GM12865 (cell line): ENCODE measurements at regions not wholly inside any gene's neighbourhood (a gene's known extent, or its start where the extent isn't known, plus 50 kb on each side); places are given as distances from the start of the nearest gene placed in this dataset.

Experiments
- DNase-seq: peaks from one replicate; pipeline ENCODE4 v3.0.0; 2010; ENCODE audit warnings: low read depth
- H3K4me3 ChIP-seq: 2 replicates; pipeline ENCODE4 v1.5.1; 2011; ENCODE audit warnings: mild to moderate bottlenecking, low read depth, low read length, control low read depth
- CTCF ChIP-seq: IDR thresholded peaks from 2 replicates; pipeline ENCODE4 v1.5.1; 2011; ENCODE audit warnings: low read length, control low read depth, low read depth, inconsistent platforms; ENCODE audit not compliant: insufficient read depth; ENCODE audit errors: missing control alignments

GRCh38 chr12:126903027-126903876 lies 1363.7 kb upstream of the TMEM132C start:
- H3K4me3 ChIP-seq, result no peak overlapping the region
- TF ChIP-seq CTCF, result no peak
- no peak for DNase-seq

GRCh38 chr12:126905752-126906151 lies 1361.2 kb upstream of the TMEM132C start:
- DNase-seq, result no peak
- H3K4me3 ChIP-seq, result no peak overlapping the region
- TF ChIP-seq CTCF, result no peak

GRCh38 chr12:126907900-126908764 lies 1358.8 kb upstream of the TMEM132C start:
- DNase-seq, result no peak
- TF ChIP-seq CTCF, result no peak

GRCh38 chr12:126908765-126909142 lies 1358.2 kb upstream of the TMEM132C start:
- H3K4me3 ChIP-seq, result no peak overlapping the region
- TF ChIP-seq CTCF, result no peak
- no peak for DNase-seq

More at GRCh38 chr12:126907900-126908764, 1358.8 kb upstream of the TMEM132C start:
- no peak overlapping the region for H3K4me3 ChIP-seq

GRCh38 chr12:126910570-126910969 lies 1356.4 kb upstream of the TMEM132C start:
- no peak for TF ChIP-seq CTCF
- no peak overlapping the region for H3K4me3 ChIP-seq
- DNase-seq, result no peak

- no peak overlapping the region for H3K4me3 ChIP-seq
- TF ChIP-seq CTCF, result no peak
- DNase-seq, result no peak
Observed at GRCh38 chr12:126912111-126912510, 1354.9 kb upstream of the TMEM132C start.
